GM12878 (cell line): ENCODE measurements at regions not wholly inside any gene's neighbourhood (a gene's known extent, or its start where the extent isn't known, plus 50 kb on each side); places are given as distances from the start of the nearest gene placed in this dataset.

Source experiments
- ATAC-seq: fragments of 200-7000 bp; cut with Tn5 transposase; 3 replicates; pipeline ENCODE4 v1.9.1; 2020; ENCODE audit warnings: mild to moderate bottlenecking, moderate library complexity
- BruUV-seq: library from RNA; stranded (reverse); fragments of 400-500 nt; replicated peaks from 2 replicates; lab custom pipeline; 2021; lab: Mats Ljungman, UMichigan
- CTCF ChIA-PET: fragments of 300-600 bp; sonication (Branson Sonifier 250); formaldehyde crosslinking; extraction: SDS; loops from one replicate; lab custom pipeline; 2021; ENCODE audit warnings: inconsistent platforms; lab: Yijun Ruan, JAX
- POLR2A ChIA-PET: fragments of 350-600 bp; formaldehyde crosslinking; extraction: SDS; loops from one replicate; lab custom pipeline; 2021; ENCODE audit warnings: inconsistent platforms; lab: Charles Lee
- RAD21 ChIA-PET: fragments of 300-600 bp; sonication (Branson Sonifier 250); formaldehyde crosslinking; loops from one replicate; lab custom pipeline; 2023; ENCODE audit warnings: antibody characterized with exemption; ENCODE audit not compliant: unreplicated experiment; lab: Charles Lee
- SMC1A ChIA-PET: fragments of 300-600 bp; sonication (Branson Sonifier 250); formaldehyde crosslinking; loops from one replicate; lab custom pipeline; 2023; ENCODE audit not compliant: unreplicated experiment, uncharacterized antibody; lab: Charles Lee
- DNase-seq: peaks from one replicate; pipeline ENCODE4 v3.0.0-alpha.2; 2011; ENCODE audit warnings: low read depth, low spot score
- FAIRE-seq: peaks from 3 replicates; lab custom pipeline; 2011; peaks lifted over from hg19 to GRCh38; lab: Jason Lieb, UNC
- H2AFZ ChIP-seq: 2 replicates; pipeline ENCODE4 v1.6.0; 2011; ENCODE audit warnings: low read depth, low read length, control low read depth; ENCODE audit not compliant: control insufficient read depth
- H3K27ac ChIP-seq: 2 replicates; pipeline ENCODE4 v1.5.1; 2011; ENCODE audit warnings: control low read depth; ENCODE audit not compliant: control insufficient read depth, insufficient read depth
- H3K27me3 ChIP-seq, 2 experiments: replicated peaks in 1 of 2; 2 replicates each; pipeline versions ENCODE4 v1.6.0 to v1.6.1; 2011; ENCODE audit warnings: low read length in 1 of 2; ENCODE audit not compliant: control insufficient read depth in 2 of 2, insufficient read depth in 2 of 2
- H3K36me3 ChIP-seq, 2 experiments: 2 replicates each; pipeline ENCODE4 v1.5.1; 2011; ENCODE audit warnings: low read length in 1 of 2; ENCODE audit not compliant: control insufficient read depth in 2 of 2, insufficient read depth in 2 of 2
- H3K4me1 ChIP-seq: 2 replicates; pipeline ENCODE4 v1.6.1; 2011; ENCODE audit warnings: mild to moderate bottlenecking, low read length, moderate library complexity, mixed read lengths; ENCODE audit not compliant: control insufficient read depth, insufficient read depth
- H3K4me2 ChIP-seq: 2 replicates; pipeline ENCODE4 v1.6.0; 2011; ENCODE audit warnings: control low read depth; ENCODE audit not compliant: control insufficient read depth, insufficient read depth
- H3K4me3 ChIP-seq: fragments of 200-600 bp; sonication (generic); 2 replicates; pipeline ENCODE4 v1.5.1; 2016
- H3K79me2 ChIP-seq: 2 replicates; pipeline ENCODE4 v1.6.0; 2011; ENCODE audit warnings: low read length; ENCODE audit not compliant: control insufficient read depth, insufficient read depth
- H3K9ac ChIP-seq: 2 replicates; pipeline ENCODE4 v1.8.0; 2011; ENCODE audit warnings: low read length, control low read depth, mixed read lengths; ENCODE audit not compliant: control insufficient read depth, insufficient read depth
- H3K9me3 ChIP-seq: replicated peaks from 3 replicates; pipeline ENCODE4 v1.5.1; 2011; ENCODE audit warnings: mild to moderate bottlenecking, low read length; ENCODE audit not compliant: control insufficient read depth, insufficient read depth
- H4K20me1 ChIP-seq: 2 replicates; pipeline ENCODE4 v1.6.0; 2011; ENCODE audit not compliant: control insufficient read depth, insufficient read depth
- CHD2 ChIP-seq: IDR thresholded peaks from 2 replicates; pipeline ENCODE4 v1.6.1; 2011; ENCODE audit warnings: low read depth, low read length, improper control_type of control experiment, borderline replicate concordance
- RFX5 ChIP-seq: IDR thresholded peaks from 2 replicates; pipeline ENCODE4 v1.6.1; 2011; ENCODE audit warnings: low read depth, low read length, improper control_type of control experiment
- SMAD1 ChIP-seq: fragments of 450-650 bp; IDR thresholded peaks from 2 replicates; pipeline ENCODE4 v1.6.1; 2018; ENCODE audit warnings: mild to moderate bottlenecking, low read depth; ENCODE audit not compliant: partially characterized antibody
- ZBED1 ChIP-seq: IDR thresholded peaks from 2 replicates; pipeline ENCODE4 v1.6.1; 2016; ENCODE audit warnings: borderline replicate concordance
- WGBS: methylation state at CpG from one replicate; pipeline ENCODE4 v1.1.6; 2016; ENCODE audit warnings: low lambda C conversion rate; ENCODE audit not compliant: insufficient replicate concordance, insufficient coverage; ENCODE audit errors: missing lambda C conversion rate; 5-methylcytosine and 5-hydroxymethylcytosine counted together
- in situ Hi-C: fragments of 300-500 bp; cut with MboI; formaldehyde crosslinking; loops from 9 replicates; pipeline ENCODE4 v1.14.3; 2018; ENCODE audit warnings: mixed read lengths
- intact Hi-C: fragments of 100-400 bp; cut with micrococcal nuclease; formaldehyde crosslinking; loops from one replicate; pipeline ENCODE4 v1.14.2; 2022; ENCODE audit not compliant: unreplicated experiment
- TF ChIP-seq, protein P1 (sequence below): IDR thresholded peaks from 2 replicates; pipeline ENCODE4 v1.6.1; 2012; ENCODE audit warnings: mild to moderate bottlenecking, low read depth, low read length
- TF ChIP-seq, protein P2 (sequence below): fragments of 450-650 bp; IDR thresholded peaks from 2 replicates; pipeline ENCODE4 v1.6.1; 2017; ENCODE audit warnings: borderline replicate concordance

GRCh38 chr4:153095448-153096204, 108.6 kb upstream of the TRIM2 start (continued):
- TF ChIP-seq, protein P1, sequence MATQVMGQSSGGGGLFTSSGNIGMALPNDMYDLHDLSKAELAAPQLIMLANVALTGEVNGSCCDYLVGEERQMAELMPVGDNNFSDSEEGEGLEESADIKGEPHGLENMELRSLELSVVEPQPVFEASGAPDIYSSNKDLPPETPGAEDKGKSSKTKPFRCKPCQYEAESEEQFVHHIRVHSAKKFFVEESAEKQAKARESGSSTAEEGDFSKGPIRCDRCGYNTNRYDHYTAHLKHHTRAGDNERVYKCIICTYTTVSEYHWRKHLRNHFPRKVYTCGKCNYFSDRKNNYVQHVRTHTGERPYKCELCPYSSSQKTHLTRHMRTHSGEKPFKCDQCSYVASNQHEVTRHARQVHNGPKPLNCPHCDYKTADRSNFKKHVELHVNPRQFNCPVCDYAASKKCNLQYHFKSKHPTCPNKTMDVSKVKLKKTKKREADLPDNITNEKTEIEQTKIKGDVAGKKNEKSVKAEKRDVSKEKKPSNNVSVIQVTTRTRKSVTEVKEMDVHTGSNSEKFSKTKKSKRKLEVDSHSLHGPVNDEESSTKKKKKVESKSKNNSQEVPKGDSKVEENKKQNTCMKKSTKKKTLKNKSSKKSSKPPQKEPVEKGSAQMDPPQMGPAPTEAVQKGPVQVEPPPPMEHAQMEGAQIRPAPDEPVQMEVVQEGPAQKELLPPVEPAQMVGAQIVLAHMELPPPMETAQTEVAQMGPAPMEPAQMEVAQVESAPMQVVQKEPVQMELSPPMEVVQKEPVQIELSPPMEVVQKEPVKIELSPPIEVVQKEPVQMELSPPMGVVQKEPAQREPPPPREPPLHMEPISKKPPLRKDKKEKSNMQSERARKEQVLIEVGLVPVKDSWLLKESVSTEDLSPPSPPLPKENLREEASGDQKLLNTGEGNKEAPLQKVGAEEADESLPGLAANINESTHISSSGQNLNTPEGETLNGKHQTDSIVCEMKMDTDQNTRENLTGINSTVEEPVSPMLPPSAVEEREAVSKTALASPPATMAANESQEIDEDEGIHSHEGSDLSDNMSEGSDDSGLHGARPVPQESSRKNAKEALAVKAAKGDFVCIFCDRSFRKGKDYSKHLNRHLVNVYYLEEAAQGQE, result no peak
- TF ChIP-seq, protein P2, sequence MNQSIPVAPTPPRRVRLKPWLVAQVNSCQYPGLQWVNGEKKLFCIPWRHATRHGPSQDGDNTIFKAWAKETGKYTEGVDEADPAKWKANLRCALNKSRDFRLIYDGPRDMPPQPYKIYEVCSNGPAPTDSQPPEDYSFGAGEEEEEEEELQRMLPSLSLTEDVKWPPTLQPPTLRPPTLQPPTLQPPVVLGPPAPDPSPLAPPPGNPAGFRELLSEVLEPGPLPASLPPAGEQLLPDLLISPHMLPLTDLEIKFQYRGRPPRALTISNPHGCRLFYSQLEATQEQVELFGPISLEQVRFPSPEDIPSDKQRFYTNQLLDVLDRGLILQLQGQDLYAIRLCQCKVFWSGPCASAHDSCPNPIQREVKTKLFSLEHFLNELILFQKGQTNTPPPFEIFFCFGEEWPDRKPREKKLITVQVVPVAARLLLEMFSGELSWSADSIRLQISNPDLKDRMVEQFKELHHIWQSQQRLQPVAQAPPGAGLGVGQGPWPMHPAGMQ, result no peak
- TF ChIP-seq SMAD1 (no peak), CHD2 (no peak), ZBED1 (no peak)

- no peaks in the 10 kb centered on the region for H3K27me3 ChIP-seq
- no peak overlapping the region for H3K27ac ChIP-seq
- SMC1A ChIA-PET, result interaction anchor here (0.8 to 3.1 kb wide), 3 partner anchors 17 to 32 kb away, joined by 3 to 15 read pairs (median 3); no protein-coding TSS in a partner anchor
- in situ Hi-C loops, result no loop called here
- no peaks in the 10 kb centered on the region for H3K9me3 ChIP-seq
- POLR2A ChIA-PET, result no interaction called here
- 79% methylated on average over 3 of the region's 3 CpGs for WGBS
- no peaks in the 10 kb centered on the region for H4K20me1 ChIP-seq
- RAD21 ChIA-PET, result interaction anchor here (0.9 kb wide), 1 partner anchor 11 kb away, joined by 5 read pairs; no protein-coding TSS in a partner anchor
- FAIRE-seq, result no peak
- no peak for DNase-seq
- no peak overlapping the region for H2AFZ ChIP-seq
- BruUV-seq, result no TSS peak
- intact Hi-C loops, result no loop called here
- H3K4me1 ChIP-seq, result no peaks in the 10 kb centered on the region
- CTCF ChIA-PET, result interaction anchor here (1.5 to 6.9 kb wide), 4 partner anchors 11 to 45 kb away, joined by 3 to 34 read pairs (median 9); no protein-coding TSS in a partner anchor
- no peak overlapping the region for H3K4me2 ChIP-seq
- H3K9ac ChIP-seq, result no peak overlapping the region
- ATAC-seq, result no peak
- no peaks in the 10 kb centered on the region for H3K36me3 ChIP-seq
- no peaks in the 10 kb centered on the region for H3K79me2 ChIP-seq
- no peak for TF ChIP-seq RFX5
- H3K4me3 ChIP-seq, result no peak overlapping the region
Observed at GRCh38 chr4:153096344-153096743, 107.9 kb upstream of the TRIM2 start.
